ENCODE measurements at regions not wholly inside any gene's neighbourhood (a gene's known extent, or its start where the extent isn't known, plus 50 kb on each side); places are given as distances from the start of the nearest gene placed in this dataset.
"Not testable (repeated sequence)": the region's sequence is repeated elsewhere in the genome, so short reads cannot be mapped to it uniquely, and the experiment has no call there.

DNA sequence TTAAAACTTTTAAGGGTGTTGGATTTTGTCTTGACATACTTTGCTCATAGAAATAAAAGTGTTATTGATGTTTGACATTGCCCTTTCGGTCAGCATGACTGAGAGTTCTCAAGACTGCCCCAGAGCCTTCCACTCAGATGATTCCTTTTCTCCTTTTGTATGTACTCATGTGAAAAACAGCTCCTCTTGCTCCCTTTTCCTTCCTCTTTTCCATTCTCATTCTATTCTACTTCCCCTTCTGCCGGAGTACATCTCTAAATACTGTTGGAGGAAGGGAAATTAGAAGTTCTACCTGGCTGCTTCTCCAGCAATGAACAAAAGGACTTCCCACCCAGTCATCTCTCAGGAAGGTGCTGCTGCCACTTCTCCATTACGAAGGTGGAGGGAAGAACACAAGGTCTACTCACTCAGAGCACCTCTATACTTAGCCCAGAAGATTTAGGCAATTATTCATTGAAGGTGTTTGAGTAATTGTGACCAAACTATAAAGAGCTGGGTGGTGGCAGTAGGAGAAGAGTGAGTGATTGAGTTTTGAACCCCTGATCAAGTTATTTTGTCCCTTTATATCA is 163.8 kb upstream of the MBNL1 start:
- no peak for DNase-seq

- DNase-seq, result no peak
Measured at GRCh38 chr3:152105446-152105845, 163.3 kb upstream of the MBNL1 start.

- DNase-seq, result no peak
Measured at GRCh38 chr3:152109038-152109437, 159.7 kb upstream of the MBNL1 start.

- DNase-seq, result no peak
Measured at GRCh38 chr3:152113413-152113812, 155.3 kb upstream of the MBNL1 start.

DNA sequence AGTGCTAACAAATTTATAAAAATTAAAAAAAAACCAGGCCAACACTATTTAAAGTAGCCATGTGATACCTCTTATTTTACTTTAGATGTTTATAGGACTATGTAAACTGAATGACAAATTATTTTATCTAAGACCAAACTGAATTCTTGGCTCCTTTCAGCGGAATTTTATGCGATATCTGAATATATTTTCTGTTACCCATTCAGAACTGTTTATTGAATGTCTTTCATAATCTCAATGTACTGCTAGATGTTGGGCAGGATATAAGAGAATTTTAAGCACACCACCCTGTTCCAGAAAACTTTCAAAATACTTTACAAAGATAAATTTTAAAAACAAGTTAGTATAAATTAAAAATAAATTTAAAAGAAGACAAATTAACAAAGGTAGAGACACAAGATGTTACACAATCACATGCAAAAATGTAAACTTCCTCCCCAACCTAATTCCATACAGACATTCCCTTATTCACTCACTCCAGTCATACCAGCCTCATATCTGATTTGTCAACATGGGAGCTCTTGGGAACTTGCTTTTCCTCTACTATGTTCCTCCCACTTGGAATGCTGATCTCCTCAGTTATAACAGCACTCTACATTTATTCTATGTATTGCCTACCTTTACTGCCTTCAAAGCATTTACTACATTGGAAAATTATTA is 154.6 kb upstream of the MBNL1 start:
- no peak for DNase-seq

GRCh38 chr3:152120601-152121269 is 148.0 kb upstream of the MBNL1 start:
- DNase-seq, result no peak

DNA sequence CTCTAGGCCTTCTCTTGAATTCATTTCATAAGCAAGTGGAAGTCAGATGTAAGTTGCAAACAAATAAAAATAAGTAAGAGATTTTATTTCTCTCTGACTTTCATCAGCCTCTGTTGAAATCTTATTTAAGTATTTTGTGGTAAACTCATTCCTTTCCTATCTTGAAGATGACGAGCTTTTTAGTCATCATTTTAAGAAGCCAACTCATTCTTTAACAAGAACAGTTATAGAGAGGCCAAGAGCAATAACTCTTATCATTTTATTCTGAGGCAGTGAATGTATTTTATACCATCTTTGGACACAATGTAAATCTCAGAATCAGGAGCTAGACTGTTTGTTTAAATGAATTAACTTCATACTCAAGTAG is 147.5 kb upstream of the MBNL1 start:
- no peak for DNase-seq

- no peak for DNase-seq
Measured at GRCh38 chr3:152122851-152123250, 145.9 kb upstream of the MBNL1 start.

GRCh38 chr3:152123457-152123856 is 145.3 kb upstream of the MBNL1 start:
- no peak for DNase-seq

- DNase-seq, result no peak
Measured at GRCh38 chr3:152126260-152126659, 142.5 kb upstream of the MBNL1 start.

- DNase-seq, result no peak
Measured at GRCh38 chr3:152127058-152127457, 141.7 kb upstream of the MBNL1 start.

GRCh38 chr3:152128356-152128755 is 140.4 kb upstream of the MBNL1 start:
- no peak for DNase-seq

GRCh38 chr3:152139651-152140050 is 129.1 kb upstream of the MBNL1 start:
- no peak for DNase-seq

DNA sequence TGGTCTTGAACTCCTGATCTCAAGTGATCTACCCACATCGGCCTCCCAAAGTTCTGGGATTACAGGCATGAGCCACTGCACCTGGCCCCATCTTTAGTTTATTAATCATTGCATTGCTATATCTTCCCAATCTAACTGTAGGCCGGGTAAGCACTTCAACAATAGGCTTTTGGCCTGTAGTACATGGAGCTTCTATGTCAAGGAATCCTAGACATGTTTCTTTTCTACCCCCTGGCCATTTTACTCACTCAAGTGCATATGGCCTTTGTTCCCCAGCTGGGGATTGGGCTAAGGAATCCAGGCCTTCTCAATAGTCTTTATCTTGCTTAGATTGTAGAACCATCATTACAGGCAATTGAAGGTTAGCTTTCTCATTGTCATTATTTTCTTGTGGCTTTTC is 122.3 kb upstream of the MBNL1 start:
- no peak for DNase-seq

- no peak for DNase-seq
Measured at GRCh38 chr3:152147748-152148147, 121.0 kb upstream of the MBNL1 start.

- no peak for DNase-seq
Measured at GRCh38 chr3:152148579-152148978, 120.2 kb upstream of the MBNL1 start.

- DNase-seq, result no peak
Measured at GRCh38 chr3:152149832-152150231, 118.9 kb upstream of the MBNL1 start.

GRCh38 chr3:152151216-152151876 is 117.4 kb upstream of the MBNL1 start:
- DNase-seq, result no peak

DNA sequence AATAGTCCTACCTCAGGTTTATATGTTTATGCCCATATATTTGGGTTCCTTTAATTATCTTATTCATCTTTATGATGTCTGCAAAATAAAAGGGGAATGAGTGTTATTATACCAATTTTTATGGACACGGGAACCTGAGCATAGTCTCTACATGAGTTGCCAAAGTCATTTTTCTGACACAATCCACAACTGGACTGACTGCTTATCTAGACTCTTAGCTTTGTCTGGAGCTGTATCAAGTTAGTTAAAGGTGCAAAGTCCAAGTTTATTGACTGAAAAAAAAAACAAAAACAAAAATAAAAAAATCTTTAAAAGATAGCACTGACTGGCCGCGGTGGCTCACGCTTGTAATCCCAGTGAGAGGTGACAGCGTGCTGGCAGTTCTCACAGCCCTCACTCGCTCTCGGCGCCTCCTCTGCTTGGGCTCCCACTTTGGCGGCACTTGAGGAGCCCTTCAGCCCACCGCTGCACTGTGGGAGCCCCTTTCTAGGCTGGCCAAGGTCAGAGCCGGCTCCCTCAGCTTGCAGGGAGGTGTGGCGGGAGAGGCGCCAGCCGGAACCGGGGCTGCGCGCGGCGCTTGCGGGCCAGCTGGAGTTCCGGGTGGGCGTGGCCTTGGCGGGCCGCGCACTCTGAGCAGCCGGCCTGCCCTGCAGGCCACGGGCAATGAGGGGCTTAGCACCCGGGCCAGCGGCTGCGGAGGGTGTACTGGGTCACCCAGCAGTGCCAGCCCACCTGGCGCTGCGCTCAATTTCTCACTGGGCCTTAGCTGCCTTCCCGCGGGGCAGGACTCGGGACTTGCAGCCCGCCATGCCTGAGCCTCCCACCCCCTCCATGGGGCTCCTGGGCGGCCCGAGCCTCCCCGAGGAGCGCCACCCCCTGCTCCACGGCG is 116.6 kb upstream of the MBNL1 start:
- DNase-seq, result not testable (repeated sequence)

DNA sequence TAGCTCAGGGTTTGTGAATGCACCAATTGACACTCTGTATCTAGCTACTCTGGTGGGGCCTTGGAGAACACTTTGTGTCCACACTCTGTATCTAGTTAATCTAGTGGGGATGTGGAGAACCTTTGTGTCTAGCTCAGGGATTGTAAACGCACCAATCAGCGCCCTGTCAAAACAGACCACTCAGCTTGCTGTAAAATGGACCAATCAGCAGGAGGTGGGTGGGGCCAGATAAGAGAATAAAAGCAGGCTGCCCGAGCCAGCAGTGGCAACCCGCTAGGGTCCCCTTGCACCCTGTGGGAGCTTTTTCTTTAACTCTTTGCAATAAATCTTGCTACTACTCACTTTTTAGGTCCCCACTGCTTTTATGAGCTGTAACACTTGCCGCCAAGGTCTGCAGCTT is 115.6 kb upstream of the MBNL1 start:
- DNase-seq, result not testable (repeated sequence)

DNA sequence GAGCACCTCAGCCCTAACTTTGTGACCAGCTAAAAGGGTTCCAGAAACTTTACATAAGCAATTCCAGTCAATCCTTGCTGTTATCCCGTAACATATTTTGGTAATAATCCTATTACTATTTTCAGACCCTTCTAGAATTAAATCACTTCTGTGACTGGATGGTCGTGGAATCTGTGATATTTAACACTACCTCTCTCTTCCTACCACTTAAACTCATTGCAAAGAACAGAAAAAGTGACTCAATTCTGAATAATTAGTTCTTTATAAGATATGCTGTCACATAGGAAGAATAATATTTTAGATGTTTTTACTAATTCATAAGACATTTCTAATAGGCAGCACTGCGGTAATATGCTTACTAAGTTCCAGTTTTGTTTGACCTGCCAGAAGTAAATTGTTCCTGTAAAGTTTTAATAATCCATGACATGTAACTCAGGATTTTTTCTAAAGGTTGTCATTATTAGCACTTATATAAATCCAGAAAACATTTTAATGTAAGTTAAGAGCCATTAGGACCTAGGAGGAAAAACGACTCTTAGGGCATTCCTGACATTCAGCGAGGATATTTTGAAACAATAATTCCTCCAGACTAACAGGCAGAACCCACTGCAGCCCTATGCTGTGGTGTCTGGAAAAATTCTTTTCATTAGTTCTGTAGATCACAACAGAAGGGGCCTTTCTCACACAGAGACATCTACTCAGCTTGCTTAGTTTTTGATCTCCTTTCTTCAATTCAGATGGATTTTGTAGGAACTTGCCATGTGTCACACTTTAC is 113.3 kb upstream of the MBNL1 start:
- DNase-seq, result no peak

DNA sequence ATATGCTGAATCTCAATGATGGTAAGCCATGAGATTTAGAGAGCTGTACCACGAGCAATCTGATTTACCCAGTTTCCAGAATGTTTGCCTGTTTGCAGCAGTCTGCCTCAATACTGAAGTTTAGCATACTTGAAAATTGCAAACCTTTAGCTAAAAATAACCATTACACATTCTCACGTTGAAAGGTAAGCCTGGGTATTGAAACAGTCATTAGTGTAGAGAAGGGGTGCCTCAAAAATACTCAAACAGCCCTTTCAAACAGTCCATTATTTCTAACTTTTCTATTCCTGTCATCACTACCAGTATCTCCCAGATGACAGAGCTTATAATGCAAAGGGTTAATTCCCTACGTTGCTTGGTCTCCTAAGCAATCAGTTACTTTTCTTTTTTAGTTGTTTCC is 111.8 kb upstream of the MBNL1 start:
- DNase-seq, result no peak
